ENCODE measurements at regions not wholly inside any gene's neighbourhood (a gene's known extent, or its start where the extent isn't known, plus 50 kb on each side); places are given as distances from the start of the nearest gene placed in this dataset.

DNA sequence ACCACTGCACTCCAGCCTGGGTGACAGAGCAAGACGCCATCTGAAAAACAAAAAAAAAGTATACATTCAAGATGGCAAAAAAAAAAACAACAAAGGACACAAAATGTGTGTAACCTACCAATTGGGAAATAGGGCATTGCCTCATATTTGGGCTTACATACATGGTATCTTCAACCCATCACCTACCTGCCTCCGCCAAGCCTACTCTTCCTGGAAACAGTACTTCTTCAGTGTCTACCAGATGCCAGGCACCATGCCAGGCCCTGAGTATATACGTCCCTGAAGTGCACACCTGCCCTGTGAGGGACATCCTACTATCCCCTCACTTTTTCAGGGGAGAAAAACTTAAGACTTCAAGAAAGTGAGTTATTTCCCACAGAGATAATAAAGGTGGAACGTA lies 160.2 kb downstream of the TOMM20 start:
- TF ChIP-seq, protein P1, sequence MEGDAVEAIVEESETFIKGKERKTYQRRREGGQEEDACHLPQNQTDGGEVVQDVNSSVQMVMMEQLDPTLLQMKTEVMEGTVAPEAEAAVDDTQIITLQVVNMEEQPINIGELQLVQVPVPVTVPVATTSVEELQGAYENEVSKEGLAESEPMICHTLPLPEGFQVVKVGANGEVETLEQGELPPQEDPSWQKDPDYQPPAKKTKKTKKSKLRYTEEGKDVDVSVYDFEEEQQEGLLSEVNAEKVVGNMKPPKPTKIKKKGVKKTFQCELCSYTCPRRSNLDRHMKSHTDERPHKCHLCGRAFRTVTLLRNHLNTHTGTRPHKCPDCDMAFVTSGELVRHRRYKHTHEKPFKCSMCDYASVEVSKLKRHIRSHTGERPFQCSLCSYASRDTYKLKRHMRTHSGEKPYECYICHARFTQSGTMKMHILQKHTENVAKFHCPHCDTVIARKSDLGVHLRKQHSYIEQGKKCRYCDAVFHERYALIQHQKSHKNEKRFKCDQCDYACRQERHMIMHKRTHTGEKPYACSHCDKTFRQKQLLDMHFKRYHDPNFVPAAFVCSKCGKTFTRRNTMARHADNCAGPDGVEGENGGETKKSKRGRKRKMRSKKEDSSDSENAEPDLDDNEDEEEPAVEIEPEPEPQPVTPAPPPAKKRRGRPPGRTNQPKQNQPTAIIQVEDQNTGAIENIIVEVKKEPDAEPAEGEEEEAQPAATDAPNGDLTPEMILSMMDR (IDR thresholded peaks at IDR 0.05), result no peak
- TF ChIP-seq POLR2A (IDR thresholded peaks at IDR 0.05), result no peak
